Vagina (tissue), 2 donors: ENCODE measurements at regions not wholly inside any gene's neighbourhood (a gene's known extent, or its start where the extent isn't known, plus 50 kb on each side); places are given as distances from the start of the nearest gene placed in this dataset.

Source experiments
- DNase-seq, 2 donors: peaks; one replicate each; pipeline ENCODE4 v3.0.0-alpha.2; 2017; ENCODE audit errors: extremely low spot score in 2 of 2
- H3K27ac ChIP-seq: fragments of 200-600 bp; sonication (generic); one replicate; pipeline ENCODE4 v1.5.1; 2019
- H3K27me3 ChIP-seq: fragments of 200-600 bp; sonication (generic); one replicate; pipeline ENCODE4 v1.5.1; 2019
- H3K36me3 ChIP-seq, 2 donors: fragments of 200-600 bp; sonication (generic); one replicate each; pipeline ENCODE4 v1.5.1; 2017 to 2019
- H3K4me1 ChIP-seq: fragments of 200-600 bp; sonication (generic); one replicate; pipeline ENCODE4 v1.5.1; 2019
- H3K4me3 ChIP-seq, 2 donors: fragments of 200-600 bp; sonication (generic); 1 replicate in 1 of 2; 2 replicates in 1 of 2; pipeline ENCODE4 v1.5.1; 2016 to 2019
- H3K9me3 ChIP-seq: fragments of 200-600 bp; sonication (generic); one replicate; pipeline ENCODE4 v1.5.1; 2019
- CTCF ChIP-seq, 3 experiments: fragments of 450-650 bp in 2 of 3; fragments of 200-600 bp in 1 of 3; sonication (generic) in 1 of 3; IDR thresholded peaks; one replicate each; pipeline ENCODE4 v1.5.1; 2017 to 2019; ENCODE audit warnings: antibody characterized with exemption in 3 of 3, mild to moderate bottlenecking in 2 of 3, moderate library complexity in 2 of 3
- POLR2A ChIP-seq, 2 donors: fragments of 450-650 bp; IDR thresholded peaks; one replicate each; pipeline ENCODE4 v1.6.1; 2017; ENCODE audit warnings: antibody characterized with exemption in 2 of 2, mild to moderate bottlenecking in 2 of 2, moderate library complexity in 2 of 2
- POLR2AphosphoS5 ChIP-seq, 2 donors: sonication (generic); formaldehyde crosslinking; IDR thresholded peaks; one replicate each; pipeline ENCODE4 v1.9.0; 2017; ENCODE audit warnings: antibody characterized with exemption in 2 of 2, mild to moderate bottlenecking in 2 of 2, low read depth in 1 of 2; ENCODE audit not compliant: insufficient read depth in 1 of 2
- intact Hi-C: fragments of 100-400 bp; cut with DNase I; formaldehyde crosslinking; loops from one replicate; pipeline ENCODE4 v1.15.1; 2023

GRCh38 chr17:36730095-36730808 lies 128.9 kb downstream of the MRM1 start:
- H3K27ac ChIP-seq: no peak overlapping the region
- no peak overlapping the region for H3K4me3 ChIP-seq
- intact Hi-C loops: loop anchor here (5.0 kb wide), 1 partner anchor 973 kb away; no protein-coding TSS in a partner anchor
- H3K4me1 ChIP-seq: no peaks in the 10 kb centered on the region
- TF ChIP-seq POLR2AphosphoS5 (IDR thresholded peaks at IDR 0.05; ENCODE audit: insufficient read depth in 1 of 2, low read depth in 1 of 2): no peak
- no peak for TF ChIP-seq CTCF (IDR thresholded peaks at IDR 0.05)
- TF ChIP-seq POLR2A (IDR thresholded peaks at IDR 0.05): no peak
- peaks cover 3% of the 10 kb centered on the region for H3K27me3 ChIP-seq
- no peaks in the 10 kb centered on the region for H3K36me3 ChIP-seq
- no peak for DNase-seq
- H3K9me3 ChIP-seq: no peaks in the 10 kb centered on the region

GRCh38 chr17:36730857-36731490 lies 129.6 kb downstream of the MRM1 start:
- no peaks in the 10 kb centered on the region for H3K9me3 ChIP-seq
- H3K27me3 ChIP-seq: peaks cover 3% of the 10 kb centered on the region
- TF ChIP-seq CTCF (IDR thresholded peaks at IDR 0.05) (no peak), POLR2A (IDR thresholded peaks at IDR 0.05) (no peak), POLR2AphosphoS5 (IDR thresholded peaks at IDR 0.05; ENCODE audit: insufficient read depth in 1 of 2, low read depth in 1 of 2) (no peak)
- intact Hi-C loops: loop anchor here (5.0 kb wide), 1 partner anchor 974 kb away; no protein-coding TSS in a partner anchor
- DNase-seq: no peak
- H3K27ac ChIP-seq: no peak overlapping the region
- H3K4me1 ChIP-seq: no peaks in the 10 kb centered on the region
- H3K4me3 ChIP-seq: no peak overlapping the region
- no peaks in the 10 kb centered on the region for H3K36me3 ChIP-seq

- Histone ChIP-seq H3K27ac (no peak overlapping the region), H3K9me3 (no peaks in the 10 kb centered on the region), H3K36me3 (no peaks in the 10 kb centered on the region), H3K27me3 (peaks cover 3% of the 10 kb centered on the region), H3K4me3 (no peak overlapping the region), H3K4me1 (no peaks in the 10 kb centered on the region)
- TF ChIP-seq CTCF (IDR thresholded peaks at IDR 0.05): no peak
- TF ChIP-seq POLR2AphosphoS5 (IDR thresholded peaks at IDR 0.05; ENCODE audit: insufficient read depth in 1 of 2, low read depth in 1 of 2): no peak
- TF ChIP-seq POLR2A (IDR thresholded peaks at IDR 0.05): no peak
- intact Hi-C loops: loop anchor here (5.0 kb wide), 1 partner anchor 975 kb away; no protein-coding TSS in a partner anchor
- DNase-seq: no peak
Observed at GRCh38 chr17:36731811-36732210, 130.4 kb downstream of the MRM1 start.

- no peak for DNase-seq
- H3K36me3 ChIP-seq: no peaks in the 10 kb centered on the region
- H3K27ac ChIP-seq: no peak overlapping the region
- no peaks in the 10 kb centered on the region for H3K4me1 ChIP-seq
- intact Hi-C loops: loop anchor here (5.0 kb wide), 1 partner anchor 975 kb away; no protein-coding TSS in a partner anchor
- H3K9me3 ChIP-seq: no peaks in the 10 kb centered on the region
- peaks cover 3% of the 10 kb centered on the region for H3K27me3 ChIP-seq
- TF ChIP-seq POLR2A (IDR thresholded peaks at IDR 0.05) (no peak), POLR2AphosphoS5 (IDR thresholded peaks at IDR 0.05; ENCODE audit: insufficient read depth in 1 of 2, low read depth in 1 of 2) (no peak)
- H3K4me3 ChIP-seq: no peak overlapping the region
Observed at GRCh38 chr17:36732351-36732750, 131.0 kb downstream of the MRM1 start.

- H3K27ac ChIP-seq: no peak overlapping the region
- intact Hi-C loops: no loop called here
- no peaks in the 10 kb centered on the region for H3K36me3 ChIP-seq
- H3K9me3 ChIP-seq: no peaks in the 10 kb centered on the region
- H3K27me3 ChIP-seq: no peaks in the 10 kb centered on the region
- no peak for DNase-seq
- no peak for TF ChIP-seq POLR2AphosphoS5 (IDR thresholded peaks at IDR 0.05; ENCODE audit: insufficient read depth in 1 of 2, low read depth in 1 of 2)
- no peak overlapping the region for H3K4me3 ChIP-seq
- H3K4me1 ChIP-seq: no peaks in the 10 kb centered on the region
Observed at GRCh38 chr17:36736201-36737156, 135.1 kb downstream of the MRM1 start.
